Caco-2 (cell line): ENCODE measurements at regions not wholly inside any gene's neighbourhood (a gene's known extent, or its start where the extent isn't known, plus 50 kb on each side); places are given as distances from the start of the nearest gene placed in this dataset.
"Not testable (repeated sequence)": the region's sequence is repeated elsewhere in the genome, so short reads cannot be mapped to it uniquely, and the experiment has no call there.

Experiments
- BruUV-seq: library from RNA; stranded (reverse); fragments of 400-500 nt; replicated peaks from 2 replicates; lab custom pipeline; 2021; lab: Mats Ljungman, UMichigan
- CTCF ChIA-PET: fragments of 300-600 bp; sonication (Branson Sonifier 250); formaldehyde crosslinking; loops from one replicate; lab custom pipeline; 2022; ENCODE audit warnings: antibody characterized with exemption; lab: Charles Lee
- POLR2A ChIA-PET: fragments of 300-600 bp; sonication (Branson Sonifier 250); formaldehyde crosslinking; loops from one replicate; lab custom pipeline; 2022; ENCODE audit warnings: antibody characterized with exemption; lab: Charles Lee
- DNase-seq, 2 experiments: peaks; one replicate each; pipeline versions ENCODE4 v3.0.0 to v3.0.0-alpha.2; 2020 to 2022
- H3K27me3 ChIP-seq: replicated peaks from 2 replicates; pipeline ENCODE4 v1.6.0; 2011; ENCODE audit warnings: low read length; ENCODE audit not compliant: control insufficient read depth, insufficient read depth
- H3K36me3 ChIP-seq: 2 replicates; pipeline ENCODE4 v1.5.1; 2011; ENCODE audit warnings: low read length; ENCODE audit not compliant: control insufficient read depth, insufficient read depth
- H3K4me1 ChIP-seq: fragments of 250-450 bp; sonication (Bioruptor Pico); 2 replicates; pipeline ENCODE4 v1.5.1; 2020; ENCODE audit warnings: mild to moderate bottlenecking
- H3K4me3 ChIP-seq: 2 replicates; pipeline ENCODE4 v1.5.1; 2011; ENCODE audit warnings: low read depth, mild to moderate bottlenecking, control low read depth, low read length
- H3K9me3 ChIP-seq: fragments of 250-450 bp; sonication (Bioruptor Pico); 2 replicates; pipeline ENCODE4 v1.5.1; 2020; ENCODE audit warnings: mild to moderate bottlenecking, moderate library complexity
- H3K27ac Mint-ChIP-seq: one replicate; pipeline ENCODE4 v1.8.0; 2022; ENCODE audit warnings: mixed read lengths; ENCODE audit not compliant: unreplicated experiment
- H3K27me3 Mint-ChIP-seq: one replicate; pipeline ENCODE4 v1.8.0; 2022; ENCODE audit warnings: mixed read lengths; ENCODE audit not compliant: insufficient read depth, unreplicated experiment
- H3K36me3 Mint-ChIP-seq: one replicate; pipeline ENCODE4 v1.8.0; 2022; ENCODE audit warnings: mild to moderate bottlenecking, mixed read lengths; ENCODE audit not compliant: insufficient read depth, unreplicated experiment
- H3K4me1 Mint-ChIP-seq: one replicate; pipeline ENCODE4 v1.8.0; 2022; ENCODE audit warnings: low read depth, mixed read lengths; ENCODE audit not compliant: unreplicated experiment
- H3K4me3 Mint-ChIP-seq: one replicate; pipeline ENCODE4 v1.8.0; 2022; ENCODE audit warnings: mild to moderate bottlenecking, moderate library complexity, mixed read lengths; ENCODE audit not compliant: unreplicated experiment
- H3K9me3 Mint-ChIP-seq: one replicate; pipeline ENCODE4 v1.8.0; 2022; ENCODE audit warnings: mixed read lengths; ENCODE audit not compliant: unreplicated experiment
- intact Hi-C: fragments of 100-400 bp; cut with micrococcal nuclease; formaldehyde crosslinking; loops from one replicate; pipeline ENCODE4 v1.10.0; 2022; ENCODE audit not compliant: unreplicated experiment

DNA sequence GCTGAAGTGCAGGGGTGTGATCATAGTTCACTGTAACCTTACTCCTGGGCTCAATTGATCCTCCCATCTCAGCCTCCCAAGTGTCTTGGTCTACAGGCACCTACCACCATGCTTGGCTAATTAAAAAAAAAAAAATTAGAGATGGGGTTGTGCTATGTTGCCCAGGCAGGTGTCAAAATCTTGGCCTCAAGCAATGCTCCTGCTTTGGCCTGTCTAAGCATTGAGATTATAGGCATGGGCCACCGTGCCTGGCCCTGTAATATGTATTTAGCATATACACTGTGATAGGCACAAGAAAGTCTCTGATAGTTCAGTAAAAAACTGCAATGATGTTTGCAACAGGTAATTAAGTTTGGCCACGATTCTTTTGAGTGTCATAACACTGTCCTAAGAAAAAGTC lies 1658.4 kb downstream of the SPATA31A7 start:
- CTCF ChIA-PET, H3K4me3 ChIP-seq, DNase-seq, H3K4me3 Mint-ChIP-seq, H3K27me3 Mint-ChIP-seq, H3K9me3 Mint-ChIP-seq, H3K36me3 ChIP-seq, BruUV-seq, H3K9me3 ChIP-seq, H3K4me1 ChIP-seq, H3K27ac Mint-ChIP-seq, POLR2A ChIA-PET, H3K36me3 Mint-ChIP-seq, H3K27me3 ChIP-seq, H3K4me1 Mint-ChIP-seq, intact Hi-C loops: not testable (repeated sequence)

DNA sequence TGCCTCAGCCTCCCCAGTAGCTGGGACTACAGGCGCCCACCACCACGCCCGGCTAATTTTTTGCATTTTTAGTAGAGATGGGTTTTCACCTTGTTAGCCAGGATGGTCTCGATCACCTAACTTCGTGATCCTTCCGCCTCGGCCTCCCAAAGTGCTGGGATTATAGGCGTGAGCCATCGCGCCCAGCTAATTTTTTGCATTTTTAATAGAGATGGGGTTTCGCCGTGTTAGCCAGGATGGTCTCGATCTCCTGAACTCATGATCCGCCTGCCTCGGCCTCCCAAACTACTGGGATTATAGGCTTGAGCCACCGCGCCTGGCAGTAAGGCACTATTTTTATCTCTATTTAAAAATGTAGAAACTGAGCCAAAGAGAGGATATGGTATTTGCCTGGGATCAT lies 1660.2 kb downstream of the SPATA31A7 start:
- CTCF ChIA-PET, result not testable (repeated sequence)

DNA sequence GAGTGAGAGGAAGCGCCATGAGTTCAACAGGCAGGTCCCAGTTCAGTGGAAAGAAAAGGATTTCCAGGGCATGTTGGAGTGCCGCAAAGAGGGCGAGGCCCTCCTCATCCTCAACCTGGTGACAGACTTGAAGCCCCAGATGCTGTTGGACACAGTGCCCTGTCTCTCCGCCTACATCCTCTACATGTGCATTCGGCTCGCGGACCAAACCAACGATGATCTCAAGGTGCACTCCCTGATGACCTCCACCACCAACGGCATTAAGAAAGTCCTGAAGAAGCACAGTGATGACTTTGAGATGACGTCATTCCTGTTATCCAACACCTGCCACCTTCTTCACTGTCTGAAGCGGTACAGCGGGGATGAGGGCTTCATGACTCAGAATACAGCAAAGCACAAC lies 1667.4 kb downstream of the SPATA31A7 start:
- H3K27ac Mint-ChIP-seq, H3K27me3 ChIP-seq, H3K4me1 ChIP-seq, H3K4me3 ChIP-seq, BruUV-seq, CTCF ChIA-PET, DNase-seq, H3K9me3 ChIP-seq, H3K36me3 Mint-ChIP-seq, H3K27me3 Mint-ChIP-seq, H3K9me3 Mint-ChIP-seq, intact Hi-C loops, H3K4me1 Mint-ChIP-seq, POLR2A ChIA-PET, H3K4me3 Mint-ChIP-seq, H3K36me3 ChIP-seq: not testable (repeated sequence)

More for the DNA sequence above, 1660.2 kb downstream of the SPATA31A7 start:
- BruUV-seq, H3K4me1 ChIP-seq, intact Hi-C loops, H3K36me3 Mint-ChIP-seq, H3K27me3 ChIP-seq, H3K4me3 Mint-ChIP-seq, H3K4me3 ChIP-seq, H3K36me3 ChIP-seq, H3K9me3 ChIP-seq, H3K27ac Mint-ChIP-seq, H3K9me3 Mint-ChIP-seq, H3K4me1 Mint-ChIP-seq, H3K27me3 Mint-ChIP-seq, POLR2A ChIA-PET, DNase-seq: not testable (repeated sequence)

DNA sequence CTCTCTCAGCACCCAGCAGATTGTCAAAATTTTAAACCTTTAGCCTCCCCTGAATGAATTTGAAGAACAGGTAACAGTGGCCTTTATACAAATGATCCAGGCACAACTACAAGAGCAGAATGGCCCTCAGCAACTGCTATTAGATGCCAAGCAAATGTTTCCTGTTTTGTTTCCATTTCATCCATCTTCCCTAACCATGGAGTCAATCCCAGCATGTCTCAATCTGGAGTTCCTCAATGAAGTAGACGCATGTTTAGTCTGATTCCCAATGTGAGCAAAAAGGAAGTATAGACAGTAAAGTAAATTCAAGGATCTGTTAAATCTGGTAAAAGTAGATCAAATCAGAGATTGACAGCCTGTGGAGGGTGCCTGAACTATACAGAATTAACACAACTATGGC lies 1668.4 kb downstream of the SPATA31A7 start:
- H3K27ac Mint-ChIP-seq, H3K4me1 Mint-ChIP-seq, H3K9me3 ChIP-seq, H3K4me1 ChIP-seq, H3K4me3 ChIP-seq, H3K36me3 ChIP-seq, H3K27me3 Mint-ChIP-seq, POLR2A ChIA-PET, H3K9me3 Mint-ChIP-seq, H3K27me3 ChIP-seq, intact Hi-C loops, DNase-seq, BruUV-seq, H3K4me3 Mint-ChIP-seq, H3K36me3 Mint-ChIP-seq, CTCF ChIA-PET: not testable (repeated sequence)

DNA sequence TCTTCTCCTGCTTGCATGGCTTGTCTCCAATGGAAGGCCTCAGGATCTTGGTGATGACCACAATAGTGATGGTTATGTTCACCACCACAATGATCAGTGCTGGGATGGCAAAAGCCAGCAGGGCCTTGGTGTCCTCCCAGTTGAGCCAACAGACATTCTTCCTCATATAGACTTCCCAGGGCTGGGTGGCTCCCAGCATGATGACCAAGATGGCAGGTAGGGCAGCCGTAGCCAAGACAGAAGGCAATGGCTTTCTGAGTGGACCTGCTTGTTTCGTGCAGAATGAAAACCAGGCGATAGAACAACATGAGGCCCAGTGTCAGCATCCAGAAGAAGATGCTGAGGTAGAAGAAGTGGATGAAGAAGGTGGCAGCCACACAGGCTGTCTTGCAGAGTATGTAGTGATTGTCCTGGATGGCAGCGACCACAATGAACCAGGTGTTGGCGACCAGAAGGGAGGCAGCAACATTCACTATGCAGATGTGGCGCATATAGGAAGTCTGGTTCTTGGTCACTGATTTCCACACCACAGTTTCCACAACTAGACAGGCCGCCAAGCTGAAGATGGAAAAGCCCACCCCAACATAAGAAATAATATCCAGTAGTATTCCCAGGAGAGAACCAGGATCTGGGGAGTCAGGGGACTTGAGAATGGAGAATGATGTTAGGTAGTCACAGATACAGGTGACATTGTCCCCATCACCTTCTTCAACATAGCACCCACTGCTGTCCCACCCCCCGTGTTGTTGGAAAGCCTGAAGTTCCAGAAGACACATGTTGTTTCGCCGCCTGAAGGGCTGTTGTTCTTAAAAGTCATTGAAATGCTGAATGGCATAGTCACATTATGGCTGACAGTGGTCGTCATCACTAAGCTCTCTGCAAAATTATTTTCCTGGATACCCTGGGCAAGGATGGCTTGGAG lies 1671.4 kb downstream of the SPATA31A7 start:
- H3K4me3 Mint-ChIP-seq, H3K9me3 ChIP-seq, H3K36me3 Mint-ChIP-seq, H3K27ac Mint-ChIP-seq, H3K4me3 ChIP-seq, DNase-seq, H3K9me3 Mint-ChIP-seq, BruUV-seq, POLR2A ChIA-PET, H3K4me1 ChIP-seq, CTCF ChIA-PET, intact Hi-C loops, H3K27me3 Mint-ChIP-seq, H3K36me3 ChIP-seq, H3K4me1 Mint-ChIP-seq, H3K27me3 ChIP-seq: not testable (repeated sequence)

DNA sequence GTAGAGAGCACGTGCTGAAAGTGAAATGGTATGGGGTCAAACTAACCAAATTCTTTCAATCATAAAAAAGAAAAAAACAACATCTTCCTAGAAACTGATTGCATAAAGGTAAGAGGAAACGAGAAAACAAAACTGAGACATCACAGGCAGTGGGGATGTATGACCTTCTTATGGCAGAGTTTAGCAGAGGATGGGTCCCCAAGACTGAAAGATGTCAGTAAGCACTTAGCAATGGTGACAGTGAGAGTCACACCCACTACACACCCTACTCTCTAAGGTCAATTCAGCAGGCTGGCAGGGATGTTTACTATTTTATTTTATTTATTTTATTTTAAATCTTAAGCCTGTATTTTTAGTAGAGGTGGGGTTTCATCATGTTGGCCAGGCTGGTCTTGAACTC lies 1672.3 kb downstream of the SPATA31A7 start:
- CTCF ChIA-PET, H3K4me1 Mint-ChIP-seq, H3K4me1 ChIP-seq, H3K4me3 ChIP-seq, H3K4me3 Mint-ChIP-seq, H3K27me3 Mint-ChIP-seq, H3K27me3 ChIP-seq, H3K36me3 ChIP-seq, H3K9me3 ChIP-seq, H3K36me3 Mint-ChIP-seq, DNase-seq, POLR2A ChIA-PET, H3K9me3 Mint-ChIP-seq, BruUV-seq, intact Hi-C loops, H3K27ac Mint-ChIP-seq: not testable (repeated sequence)

DNA sequence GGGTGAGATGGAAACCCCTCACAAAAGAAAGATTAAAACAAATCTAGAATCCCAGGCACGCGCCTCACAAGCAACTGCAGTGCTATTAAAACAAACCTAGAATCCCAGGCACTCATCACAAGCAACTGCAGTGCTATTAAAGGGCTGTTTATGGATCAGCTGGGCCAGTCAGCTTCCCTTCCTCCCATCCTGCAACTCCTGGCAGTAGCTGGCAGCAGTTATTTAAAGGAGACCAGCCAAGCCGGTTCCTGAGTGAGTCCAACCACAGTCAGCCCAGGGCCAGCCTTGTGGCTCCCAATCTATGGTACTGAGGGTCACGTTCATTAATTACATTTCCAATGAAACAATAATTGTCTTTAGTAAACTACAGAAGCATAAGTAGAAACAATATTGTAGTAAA lies 1673.5 kb downstream of the SPATA31A7 start:
- H3K9me3 ChIP-seq, BruUV-seq, H3K27me3 Mint-ChIP-seq, H3K4me1 ChIP-seq, H3K9me3 Mint-ChIP-seq, H3K4me3 ChIP-seq, H3K27me3 ChIP-seq, H3K36me3 ChIP-seq, H3K36me3 Mint-ChIP-seq, H3K4me1 Mint-ChIP-seq, CTCF ChIA-PET, POLR2A ChIA-PET, H3K4me3 Mint-ChIP-seq, H3K27ac Mint-ChIP-seq, DNase-seq, intact Hi-C loops: not testable (repeated sequence)
